ENCODE measurements at regions not wholly inside any gene's neighbourhood (a gene's known extent, or its start where the extent isn't known, plus 50 kb on each side); places are given as distances from the start of the nearest gene placed in this dataset.

- H3K4me3 ChIP-seq (ENCODE audit: low read length): no peak overlapping the region
- TF ChIP-seq ZNF274 (IDR thresholded peaks at IDR 0.05; ENCODE audit: low read depth, low read length): no peak
Observed at GRCh38 chr1:245055752-245056151, 99.0 kb upstream of the KIF26B start.

GRCh38 chr1:245054507-245055270 lies 100.1 kb upstream of the KIF26B start:
- no peak overlapping the region for H3K4me3 ChIP-seq (ENCODE audit: low read length)

DNA sequence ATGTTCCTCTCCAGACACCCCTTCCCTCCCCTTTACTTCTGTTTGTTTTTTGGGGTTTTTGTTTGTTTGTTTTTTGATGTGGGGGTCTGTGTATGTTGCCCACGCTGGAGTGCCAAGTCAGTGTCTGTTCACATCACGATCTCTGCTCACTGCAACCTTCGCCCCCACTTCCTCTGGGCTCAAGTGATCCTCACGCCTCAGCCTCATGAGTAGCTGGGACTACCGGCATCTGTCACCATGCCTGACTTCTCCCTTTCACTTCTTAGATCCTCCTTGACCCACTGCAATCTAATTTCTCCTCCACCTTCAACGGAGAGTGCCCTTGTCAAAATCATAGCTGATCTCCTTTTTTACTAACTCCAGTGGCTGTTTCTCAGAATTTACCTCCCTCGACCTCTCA lies 100.7 kb upstream of the KIF26B start:
- no peak overlapping the region for H3K4me3 ChIP-seq (ENCODE audit: low read length)
- TF ChIP-seq ZNF274 (IDR thresholded peaks at IDR 0.05; ENCODE audit: low read depth, low read length): no peak

More at GRCh38 chr1:245054507-245055270, 100.1 kb upstream of the KIF26B start:
- TF ChIP-seq ZNF274 (IDR thresholded peaks at IDR 0.05; ENCODE audit: low read depth, low read length): no peak

DNA sequence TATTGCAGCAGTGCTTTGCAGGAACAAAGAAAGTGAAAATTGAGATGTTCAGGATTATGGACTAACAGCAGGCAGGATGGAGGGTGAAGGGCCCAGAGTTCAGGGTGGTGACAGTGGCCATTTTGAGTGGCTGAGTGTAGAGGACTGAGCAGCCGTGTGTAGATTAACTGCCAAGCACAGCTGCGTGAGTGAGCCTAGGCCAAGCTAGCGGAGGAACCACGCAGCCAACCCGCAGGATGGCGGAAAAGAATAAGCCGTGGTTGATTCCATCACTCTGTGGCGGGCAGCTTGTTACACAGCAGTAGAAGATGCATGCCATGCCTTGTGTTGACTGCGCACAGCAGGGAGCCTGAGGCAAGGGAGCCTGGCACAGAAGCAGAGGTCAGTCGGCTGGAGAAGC lies 102.5 kb upstream of the KIF26B start:
- no peak for TF ChIP-seq ZNF274 (IDR thresholded peaks at IDR 0.05; ENCODE audit: low read depth, low read length)
- H3K4me3 ChIP-seq (ENCODE audit: low read length): no peak overlapping the region

DNA sequence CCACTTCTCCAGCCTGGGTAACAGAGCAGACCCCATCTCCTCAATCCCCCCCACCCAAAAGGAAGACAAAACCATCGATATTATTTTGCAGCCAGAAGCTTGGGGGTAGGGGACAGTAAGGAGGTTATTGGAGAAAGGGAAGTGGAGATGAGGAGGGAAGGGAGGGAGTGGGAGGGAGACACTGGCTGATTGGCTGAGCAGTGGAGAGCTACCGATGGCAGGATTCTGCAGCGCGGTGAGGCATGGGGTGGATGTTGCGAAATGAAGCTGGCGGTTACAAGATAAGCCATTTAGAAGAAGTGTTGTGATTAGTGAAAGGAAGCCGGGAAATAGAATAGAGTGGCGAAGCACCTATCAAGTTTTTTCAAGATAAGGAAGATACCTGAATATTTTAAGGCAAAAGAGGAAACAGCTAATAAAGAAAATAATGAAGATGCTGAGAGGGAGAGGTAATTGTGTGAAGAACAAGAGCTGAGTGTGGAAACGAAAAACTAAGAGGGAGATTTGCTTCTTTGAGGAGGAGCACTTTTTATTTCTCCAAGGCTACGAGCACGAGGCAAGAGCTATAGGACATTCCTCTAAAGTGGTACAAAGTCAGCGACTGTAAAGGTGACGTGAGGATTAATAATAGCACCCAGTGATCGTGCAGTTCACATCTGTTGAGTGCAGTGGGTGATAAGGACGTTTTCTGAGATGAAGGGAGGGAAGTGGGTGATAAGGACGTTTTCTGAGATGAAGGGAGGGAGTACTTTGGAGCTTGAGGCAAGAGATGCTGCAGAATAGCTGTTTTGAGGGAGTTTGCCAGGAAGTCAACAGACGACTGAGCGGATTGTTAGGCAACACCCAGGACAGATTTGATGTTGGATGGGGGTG lies 103.2 kb upstream of the KIF26B start:
- no peak overlapping the region for H3K4me3 ChIP-seq (ENCODE audit: low read length)
- TF ChIP-seq ZNF274 (IDR thresholded peaks at IDR 0.05; ENCODE audit: low read depth, low read length): no peak

GRCh38 chr1:245046769-245047168 lies 108.0 kb upstream of the KIF26B start:
- no peak overlapping the region for H3K4me3 ChIP-seq (ENCODE audit: low read length)
- TF ChIP-seq ZNF274 (IDR thresholded peaks at IDR 0.05; ENCODE audit: low read depth, low read length): no peak

DNA sequence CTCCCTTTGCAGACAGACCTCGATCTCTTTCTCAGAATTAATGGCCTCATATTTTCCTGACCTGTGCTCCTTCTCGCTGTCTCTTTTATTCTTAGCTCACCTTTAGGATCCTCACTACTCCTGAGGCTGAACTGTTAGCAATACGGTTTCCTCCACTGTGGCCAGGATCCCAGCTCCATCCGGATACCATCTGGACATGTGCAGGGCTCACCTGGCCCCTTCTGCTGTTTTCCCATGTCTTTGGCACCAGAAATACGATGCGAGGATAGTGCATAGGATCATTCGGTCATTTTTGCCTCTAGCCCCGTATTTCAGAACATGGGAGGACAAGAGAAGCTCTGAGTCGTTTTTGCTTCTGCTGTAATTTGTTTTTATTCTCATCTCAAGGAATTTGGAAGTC lies 108.5 kb upstream of the KIF26B start:
- no peak overlapping the region for H3K4me3 ChIP-seq (ENCODE audit: low read length)
- no peak for TF ChIP-seq ZNF274 (IDR thresholded peaks at IDR 0.05; ENCODE audit: low read depth, low read length)

DNA sequence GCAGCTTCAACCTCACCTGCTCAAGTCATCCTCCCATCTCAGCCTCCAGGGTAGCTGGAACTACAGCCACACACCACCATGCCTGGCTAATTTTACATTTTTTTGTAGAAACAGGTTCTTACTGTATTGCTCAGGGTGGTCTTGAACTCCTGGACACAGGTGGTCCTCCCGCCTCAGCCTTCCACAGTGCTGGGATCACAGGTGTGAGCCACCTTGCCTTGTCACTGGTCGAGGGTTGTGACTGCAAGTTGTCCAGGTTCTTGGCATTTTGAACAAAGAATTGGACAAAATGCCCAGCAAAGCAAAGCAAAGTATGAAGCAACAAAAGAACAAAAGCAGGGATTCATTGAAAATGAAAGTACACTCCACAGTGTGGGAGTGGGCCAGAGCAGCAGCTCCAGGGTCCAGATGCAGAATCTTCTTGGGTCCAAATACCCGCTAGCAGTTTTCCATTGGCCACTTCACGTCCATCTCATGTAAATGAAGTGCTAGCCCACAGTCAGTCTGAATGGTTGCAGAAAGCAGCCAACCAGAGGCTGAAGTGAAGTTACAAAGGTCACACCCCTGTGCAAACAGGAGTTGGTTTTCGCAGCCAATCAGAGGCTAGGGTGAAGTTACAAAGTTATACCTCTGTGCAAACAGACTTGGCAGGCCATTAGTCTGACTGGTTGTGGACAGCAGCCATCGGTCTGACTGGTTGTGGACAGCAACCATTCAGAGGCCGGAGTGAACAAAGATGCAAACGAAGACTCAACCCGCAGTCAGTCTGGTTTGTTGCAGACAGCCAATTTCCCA lies 109.5 kb upstream of the KIF26B start:
- H3K4me3 ChIP-seq (ENCODE audit: low read length): no peak overlapping the region
- no peak for TF ChIP-seq ZNF274 (IDR thresholded peaks at IDR 0.05; ENCODE audit: low read depth, low read length)

DNA sequence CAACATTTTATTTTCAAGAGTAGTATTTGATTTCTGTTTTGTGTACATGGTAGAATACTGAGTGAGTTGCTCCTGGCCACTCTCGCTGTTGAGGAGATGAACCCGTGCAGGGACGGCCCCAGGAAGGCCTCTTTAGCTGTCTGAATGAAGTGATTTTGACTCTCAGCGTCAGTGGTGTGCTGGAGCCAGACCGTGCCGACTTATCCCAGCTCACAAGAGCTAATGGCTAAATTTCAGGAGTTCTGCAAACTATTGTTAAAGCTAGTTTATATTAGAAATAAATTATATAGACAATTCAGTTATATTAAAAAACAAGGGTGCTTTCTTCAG lies 111.2 kb upstream of the KIF26B start:
- no peak for TF ChIP-seq ZNF274 (IDR thresholded peaks at IDR 0.05; ENCODE audit: low read depth, low read length)
- H3K4me3 ChIP-seq (ENCODE audit: low read length): no peak overlapping the region

GRCh38 chr1:245041058-245041698 lies 113.6 kb upstream of the KIF26B start:
- TF ChIP-seq ZNF274 (IDR thresholded peaks at IDR 0.05; ENCODE audit: low read depth, low read length): no peak
- no peak overlapping the region for H3K4me3 ChIP-seq (ENCODE audit: low read length)

DNA sequence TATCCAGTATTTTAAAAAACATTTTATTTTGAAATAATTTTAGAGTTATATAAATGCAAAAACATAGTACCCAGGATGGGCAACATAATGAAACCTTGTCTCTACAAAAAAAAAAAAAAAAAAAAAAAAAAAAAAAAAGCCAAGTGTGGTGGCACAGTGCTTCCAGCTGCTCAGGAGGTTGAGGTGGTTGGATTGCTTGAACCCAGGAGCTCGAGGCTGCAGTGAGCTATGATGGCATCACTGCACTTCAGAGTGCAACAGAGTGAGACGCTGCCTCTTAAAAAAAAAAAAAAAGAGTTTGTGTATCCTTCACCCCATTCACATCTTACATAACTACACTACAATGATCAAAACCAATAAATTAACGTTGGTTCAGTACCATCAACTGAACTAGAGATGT lies 115.6 kb upstream of the KIF26B start:
- H3K4me3 ChIP-seq (ENCODE audit: low read length): no peak overlapping the region
- no peak for TF ChIP-seq ZNF274 (IDR thresholded peaks at IDR 0.05; ENCODE audit: low read depth, low read length)

DNA sequence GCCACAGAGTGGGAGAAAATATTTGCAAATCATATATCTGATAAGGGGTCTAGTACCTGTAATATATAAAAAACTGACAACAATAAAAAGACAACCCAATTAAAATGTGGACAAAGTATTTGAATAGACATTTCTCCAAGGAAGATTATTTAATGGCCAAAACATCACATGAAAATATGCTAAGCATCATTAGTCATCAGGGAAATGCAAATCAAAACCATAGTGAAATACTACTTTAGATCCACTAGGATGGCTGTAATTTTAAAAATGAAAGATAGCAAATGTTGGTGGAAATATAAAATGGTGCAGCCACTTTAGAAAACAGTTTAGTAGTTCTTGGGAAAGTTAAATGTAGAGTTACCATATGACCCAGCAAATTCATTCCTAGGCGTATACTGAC lies 118.7 kb upstream of the KIF26B start:
- no peak for TF ChIP-seq ZNF274 (IDR thresholded peaks at IDR 0.05; ENCODE audit: low read depth, low read length)
- no peak overlapping the region for H3K4me3 ChIP-seq (ENCODE audit: low read length)

- TF ChIP-seq ZNF274 (IDR thresholded peaks at IDR 0.05; ENCODE audit: low read depth, low read length): no peak
- no peak overlapping the region for H3K4me3 ChIP-seq (ENCODE audit: low read length)
Observed at GRCh38 chr1:245031041-245031440, 123.7 kb upstream of the KIF26B start.

DNA sequence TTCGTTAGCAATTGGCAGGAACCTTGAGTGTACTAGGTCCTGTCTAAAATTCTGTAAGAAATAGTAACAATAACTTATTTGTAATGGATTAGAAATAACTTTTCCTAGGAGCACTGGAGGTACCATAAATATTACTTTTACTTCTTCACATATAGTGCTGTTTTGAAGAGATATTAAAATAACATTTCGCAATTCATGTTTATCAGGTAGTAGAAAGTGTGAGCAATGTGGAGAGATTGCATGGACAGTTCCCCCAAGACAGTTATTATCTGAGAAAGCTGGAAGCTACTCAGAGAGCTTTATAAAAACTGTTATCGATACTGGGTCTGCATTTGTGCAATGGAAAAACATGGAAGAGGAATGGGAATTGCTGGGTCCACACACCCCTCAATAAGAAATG lies 128.5 kb upstream of the KIF26B start:
- H3K4me3 ChIP-seq (ENCODE audit: low read length): no peak overlapping the region
- no peak for TF ChIP-seq ZNF274 (IDR thresholded peaks at IDR 0.05; ENCODE audit: low read depth, low read length)
